SU-DHL-6 (cell line): ENCODE measurements at regions not wholly inside any gene's neighbourhood (a gene's known extent, or its start where the extent isn't known, plus 50 kb on each side); places are given as distances from the start of the nearest gene placed in this dataset.

Experiments
- EZH2phosphoT487 ChIP-seq: fragments of 200-600 bp; sonication (generic), shearing (Covaris generic); conservative IDR thresholded peaks from 2 replicates; pipeline ENCODE4 v1.6.1; 2018; ENCODE audit warnings: mild to moderate bottlenecking, antibody characterized with exemption, low read length, moderate library complexity, mixed read lengths
- TF ChIP-seq, protein P1 (sequence below): fragments of 200-600 bp; sonication (generic); IDR thresholded peaks from one replicate; pipeline ENCODE4 v1.5.1; 2017; ENCODE audit warnings: antibody characterized with exemption, mild to moderate bottlenecking, low read length, moderate library complexity; ENCODE audit not compliant: insufficient read depth, poor library complexity, severe bottlenecking

- TF ChIP-seq, protein P1, sequence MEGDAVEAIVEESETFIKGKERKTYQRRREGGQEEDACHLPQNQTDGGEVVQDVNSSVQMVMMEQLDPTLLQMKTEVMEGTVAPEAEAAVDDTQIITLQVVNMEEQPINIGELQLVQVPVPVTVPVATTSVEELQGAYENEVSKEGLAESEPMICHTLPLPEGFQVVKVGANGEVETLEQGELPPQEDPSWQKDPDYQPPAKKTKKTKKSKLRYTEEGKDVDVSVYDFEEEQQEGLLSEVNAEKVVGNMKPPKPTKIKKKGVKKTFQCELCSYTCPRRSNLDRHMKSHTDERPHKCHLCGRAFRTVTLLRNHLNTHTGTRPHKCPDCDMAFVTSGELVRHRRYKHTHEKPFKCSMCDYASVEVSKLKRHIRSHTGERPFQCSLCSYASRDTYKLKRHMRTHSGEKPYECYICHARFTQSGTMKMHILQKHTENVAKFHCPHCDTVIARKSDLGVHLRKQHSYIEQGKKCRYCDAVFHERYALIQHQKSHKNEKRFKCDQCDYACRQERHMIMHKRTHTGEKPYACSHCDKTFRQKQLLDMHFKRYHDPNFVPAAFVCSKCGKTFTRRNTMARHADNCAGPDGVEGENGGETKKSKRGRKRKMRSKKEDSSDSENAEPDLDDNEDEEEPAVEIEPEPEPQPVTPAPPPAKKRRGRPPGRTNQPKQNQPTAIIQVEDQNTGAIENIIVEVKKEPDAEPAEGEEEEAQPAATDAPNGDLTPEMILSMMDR, result no peak
- no peak for TF ChIP-seq EZH2phosphoT487
These were observed 102.5 kb upstream of the SNTG2 start for GRCh38 chr2:848099-848498.
